Hepatocyte (in vitro differentiated cells): ENCODE measurements at regions not wholly inside any gene's neighbourhood (a gene's known extent, or its start where the extent isn't known, plus 50 kb on each side); places are given as distances from the start of the nearest gene placed in this dataset.

Experiments
- EZH2 ChIP-seq: fragments of 200-600 bp; sonication (generic); IDR thresholded peaks from 2 replicates; pipeline ENCODE4 v1.6.1; 2016; ENCODE audit warnings: antibody characterized with exemption, mild to moderate bottlenecking, borderline replicate concordance
- TF ChIP-seq, protein P1 (sequence below): fragments of 200-600 bp; sonication (generic); IDR thresholded peaks from 2 replicates; pipeline ENCODE4 v1.5.1; 2016; ENCODE audit warnings: antibody characterized with exemption, mild to moderate bottlenecking; ENCODE audit not compliant: poor library complexity

DNA sequence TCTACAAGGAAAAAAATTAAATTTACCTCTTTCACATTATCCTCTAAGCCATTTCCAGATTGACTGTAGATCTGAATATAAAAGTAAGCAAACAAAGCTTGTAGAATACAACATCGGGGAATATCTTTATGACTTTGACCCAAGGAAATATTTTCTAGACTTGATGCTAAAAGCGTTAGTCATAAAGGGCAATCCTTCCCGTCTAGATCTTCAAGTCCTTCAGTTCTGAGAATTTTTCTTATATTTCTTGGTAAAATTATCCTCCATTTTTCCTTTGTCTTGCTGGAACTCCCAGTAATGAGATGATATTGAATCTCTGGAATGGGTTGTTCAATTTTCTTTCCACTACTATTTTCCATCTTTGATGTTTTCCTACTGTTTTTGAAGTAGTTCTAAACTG lies 77.8 kb upstream of the ZNF184 start:
- TF ChIP-seq, protein P1, sequence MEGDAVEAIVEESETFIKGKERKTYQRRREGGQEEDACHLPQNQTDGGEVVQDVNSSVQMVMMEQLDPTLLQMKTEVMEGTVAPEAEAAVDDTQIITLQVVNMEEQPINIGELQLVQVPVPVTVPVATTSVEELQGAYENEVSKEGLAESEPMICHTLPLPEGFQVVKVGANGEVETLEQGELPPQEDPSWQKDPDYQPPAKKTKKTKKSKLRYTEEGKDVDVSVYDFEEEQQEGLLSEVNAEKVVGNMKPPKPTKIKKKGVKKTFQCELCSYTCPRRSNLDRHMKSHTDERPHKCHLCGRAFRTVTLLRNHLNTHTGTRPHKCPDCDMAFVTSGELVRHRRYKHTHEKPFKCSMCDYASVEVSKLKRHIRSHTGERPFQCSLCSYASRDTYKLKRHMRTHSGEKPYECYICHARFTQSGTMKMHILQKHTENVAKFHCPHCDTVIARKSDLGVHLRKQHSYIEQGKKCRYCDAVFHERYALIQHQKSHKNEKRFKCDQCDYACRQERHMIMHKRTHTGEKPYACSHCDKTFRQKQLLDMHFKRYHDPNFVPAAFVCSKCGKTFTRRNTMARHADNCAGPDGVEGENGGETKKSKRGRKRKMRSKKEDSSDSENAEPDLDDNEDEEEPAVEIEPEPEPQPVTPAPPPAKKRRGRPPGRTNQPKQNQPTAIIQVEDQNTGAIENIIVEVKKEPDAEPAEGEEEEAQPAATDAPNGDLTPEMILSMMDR = no peak
- TF ChIP-seq EZH2 = no peak
